AG08396 (cell line): ENCODE measurements at regions not wholly inside any gene's neighbourhood (a gene's known extent, or its start where the extent isn't known, plus 50 kb on each side); places are given as distances from the start of the nearest gene placed in this dataset.

Experiments
- DNase-seq: peaks from one replicate; pipeline ENCODE4 v3.0.0; 2012; ENCODE audit warnings: low spot score, mixed read lengths

DNA sequence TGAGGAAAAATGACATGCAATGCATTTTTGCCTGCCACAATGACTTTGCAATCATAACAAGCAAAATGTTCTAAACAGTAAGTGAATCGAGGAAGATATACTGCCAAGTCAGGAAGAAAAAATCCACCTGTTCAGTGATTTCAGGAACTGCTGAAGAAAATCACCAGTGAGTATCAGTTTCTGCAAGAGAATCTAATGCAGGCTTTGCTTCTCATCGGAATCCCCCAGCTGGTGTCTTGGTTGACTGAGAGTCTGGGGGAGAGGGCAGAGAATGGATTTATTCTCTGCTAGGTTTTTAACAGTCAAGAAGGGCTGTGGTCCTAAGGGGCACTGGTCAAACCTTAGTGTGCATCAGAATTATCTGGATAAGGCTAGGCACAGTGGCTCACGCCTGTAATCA is 363.4 kb downstream of the CDH26 start:
- DNase-seq: no peak

DNA sequence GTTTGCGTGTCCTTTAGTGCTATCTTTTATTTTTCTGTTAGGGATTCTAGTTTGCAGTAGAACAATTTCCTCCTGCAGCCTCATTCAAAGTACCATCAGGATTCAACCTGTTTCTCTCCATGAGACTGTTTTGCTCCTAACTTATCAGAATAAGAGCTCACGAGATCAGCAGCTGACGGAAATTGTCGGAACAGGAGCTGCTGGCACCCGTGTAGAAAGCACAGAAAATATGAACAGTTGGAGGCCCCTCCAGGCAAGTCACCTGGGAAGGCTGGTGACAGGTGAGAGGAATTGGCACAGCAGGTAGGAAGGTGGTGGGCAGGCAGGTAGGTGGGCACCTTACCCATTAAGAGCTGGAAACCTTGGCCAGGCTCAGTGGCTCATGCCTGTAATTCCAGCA is 368.6 kb downstream of the CDH26 start:
- DNase-seq: no peak

DNA sequence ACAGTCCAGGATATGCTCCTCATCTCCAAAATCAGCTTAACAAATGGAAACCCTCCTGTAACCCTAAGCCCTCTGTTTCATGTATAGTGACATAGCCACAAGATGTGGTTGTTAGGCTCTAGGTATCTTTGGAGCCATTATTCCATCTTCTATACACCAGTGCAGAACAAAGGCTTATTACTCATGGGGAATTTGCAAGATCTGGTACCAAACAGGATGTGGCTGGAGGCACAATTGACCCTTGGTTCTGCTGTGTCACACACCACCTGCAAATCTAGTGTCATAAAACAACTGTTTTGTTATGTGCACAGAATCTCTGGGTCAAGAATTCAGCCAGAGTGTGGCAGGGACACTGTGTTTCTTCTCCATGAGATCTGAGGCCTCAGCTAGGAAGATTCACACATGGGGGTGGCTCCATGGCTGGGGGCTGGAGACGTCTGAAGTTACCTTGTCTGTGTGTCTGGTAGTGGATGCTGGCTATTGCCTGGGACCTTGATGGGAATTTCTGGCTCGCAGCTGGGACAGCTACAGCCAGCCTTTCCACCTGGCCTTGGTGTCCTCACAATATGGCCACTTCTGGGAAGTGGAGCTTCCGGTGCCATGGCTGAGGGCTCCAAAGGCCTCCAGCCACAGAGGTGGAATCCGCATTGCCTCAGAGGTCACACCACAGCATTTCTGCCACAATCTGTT is 369.9 kb downstream of the CDH26 start:
- DNase-seq: no peak

DNA sequence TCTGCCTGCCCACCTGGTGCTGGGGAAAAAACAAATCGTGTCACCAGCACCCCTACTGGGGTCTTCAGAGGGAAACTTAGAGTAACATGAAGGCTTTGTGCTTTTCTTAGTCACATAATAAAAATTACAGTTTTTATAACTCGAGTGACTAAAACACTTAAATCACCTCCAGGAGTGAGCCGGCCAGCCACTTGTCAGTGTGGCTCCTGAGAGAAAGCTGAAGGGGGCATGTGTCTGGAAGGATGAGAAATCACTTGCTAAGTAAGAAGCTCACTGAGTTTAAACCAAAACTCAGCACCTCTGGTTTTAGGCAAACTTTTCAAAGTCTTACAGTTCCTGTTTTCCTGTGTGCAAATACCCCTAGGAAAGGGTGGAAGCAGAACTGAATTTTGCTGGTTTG is 372.2 kb downstream of the CDH26 start:
- no peak for DNase-seq

- no peak for DNase-seq
Measured at GRCh38 chr20:60331688-60332300, 373.6 kb downstream of the CDH26 start.

GRCh38 chr20:60332523-60332922 is 374.3 kb downstream of the CDH26 start:
- no peak for DNase-seq

DNA sequence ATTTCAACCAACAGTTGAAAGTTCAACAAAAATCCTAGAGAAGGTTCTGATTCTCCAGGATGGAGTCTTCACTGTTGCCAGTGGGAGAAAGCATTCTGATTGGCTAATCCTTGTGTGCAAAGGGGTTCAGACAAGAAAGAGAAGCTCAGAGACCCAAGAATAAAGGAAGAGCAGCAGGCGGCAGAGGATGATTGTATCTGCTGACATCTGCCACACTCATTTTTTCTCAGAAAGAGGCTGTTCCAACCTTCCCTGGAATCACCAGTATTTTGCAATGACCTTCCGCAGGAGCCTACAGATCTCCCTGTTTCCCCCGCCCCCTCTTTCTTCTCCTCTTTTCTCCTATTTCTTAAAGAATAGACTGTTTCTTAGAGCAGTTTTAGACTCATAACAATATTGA is 376.7 kb downstream of the CDH26 start:
- no peak for DNase-seq

- DNase-seq: no peak
Measured at GRCh38 chr20:60338556-60338955, 380.3 kb downstream of the CDH26 start.

GRCh38 chr20:60339738-60340137 is 381.5 kb downstream of the CDH26 start:
- no peak for DNase-seq

GRCh38 chr20:60340232-60340631 is 382.0 kb downstream of the CDH26 start:
- DNase-seq: no peak

DNA sequence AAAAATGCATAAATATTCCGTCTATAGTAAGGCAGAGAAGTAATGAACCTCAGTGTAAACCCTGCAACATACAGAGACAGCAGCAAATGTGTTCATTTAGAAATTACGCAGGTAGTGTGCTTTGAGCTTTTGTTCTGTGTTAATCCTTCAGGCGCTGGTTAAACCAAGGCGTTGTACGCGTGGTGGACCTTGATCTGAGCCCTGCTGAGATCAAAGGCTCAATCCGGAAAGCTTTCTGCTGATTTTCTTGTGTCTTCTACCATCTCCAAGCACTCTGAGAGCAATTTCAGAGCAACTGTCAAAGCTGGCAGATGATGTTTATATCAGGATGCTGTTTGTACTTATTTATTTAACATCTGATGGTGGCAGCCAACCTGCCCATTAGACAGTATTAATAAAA is 382.8 kb downstream of the CDH26 start:
- DNase-seq: no peak

- DNase-seq: no peak
Measured at GRCh38 chr20:60345106-60345505, 386.9 kb downstream of the CDH26 start.

DNA sequence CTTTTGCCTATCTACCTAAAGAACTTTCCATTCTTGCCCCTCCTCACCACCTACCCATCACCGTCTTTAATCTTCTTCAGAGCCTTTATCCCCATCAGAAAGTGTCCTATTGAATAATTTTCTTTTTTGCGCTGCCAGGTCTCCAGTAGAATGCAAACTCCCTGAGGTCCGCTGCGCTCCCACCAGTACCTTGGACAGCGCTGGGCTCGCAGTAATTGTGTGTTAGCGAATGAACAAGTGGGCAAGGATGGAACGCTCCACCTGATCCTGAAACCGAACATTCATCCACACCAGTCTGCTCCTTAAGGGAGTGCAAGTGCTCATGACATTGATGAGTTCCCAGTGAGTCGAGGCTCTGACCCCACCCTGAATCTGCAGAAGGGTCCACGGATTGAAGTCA is 391.2 kb downstream of the CDH26 start:
- DNase-seq: no peak

DNA sequence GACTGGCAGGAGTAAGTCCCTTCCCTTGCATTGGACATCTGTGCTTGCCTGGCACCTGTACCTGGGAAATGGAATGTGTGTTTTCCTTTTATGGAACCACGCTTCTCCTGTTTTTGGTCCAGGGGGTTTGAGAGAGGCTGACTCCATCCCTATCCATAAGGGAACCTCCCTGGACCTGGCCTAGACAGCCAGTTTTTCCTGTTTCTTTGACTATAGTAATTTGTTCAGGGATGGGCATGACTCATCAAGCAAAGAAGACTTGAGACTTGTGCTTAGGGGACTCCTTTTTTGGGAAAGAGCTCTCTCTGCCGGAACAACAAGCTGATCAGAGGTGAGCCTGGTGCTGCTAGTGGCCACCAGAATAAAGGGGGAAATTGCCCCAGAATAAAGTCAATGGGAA is 393.8 kb downstream of the CDH26 start:
- no peak for DNase-seq

DNA sequence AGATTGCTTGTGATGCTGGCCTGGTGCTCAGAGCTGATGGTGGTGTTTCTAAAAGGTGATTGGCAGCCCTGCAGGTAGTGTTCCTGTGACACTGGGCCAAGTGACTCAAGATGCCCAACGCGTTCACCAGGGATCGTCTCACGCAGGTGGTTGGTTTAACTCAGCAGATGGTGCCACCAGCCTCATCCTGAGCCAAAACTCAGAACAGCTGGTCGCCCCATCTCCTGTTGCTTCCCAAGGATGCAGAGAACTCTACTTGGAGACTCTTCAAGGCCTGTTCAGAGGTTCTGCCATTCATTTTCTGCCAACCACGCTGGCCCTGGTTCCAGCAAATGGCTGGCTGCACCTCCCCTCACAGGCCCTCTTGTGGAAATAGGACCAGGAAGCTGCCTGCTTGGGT is 394.4 kb downstream of the CDH26 start:
- DNase-seq: no peak

GRCh38 chr20:60354024-60354580 is 395.9 kb downstream of the CDH26 start:
- no peak for DNase-seq

DNA sequence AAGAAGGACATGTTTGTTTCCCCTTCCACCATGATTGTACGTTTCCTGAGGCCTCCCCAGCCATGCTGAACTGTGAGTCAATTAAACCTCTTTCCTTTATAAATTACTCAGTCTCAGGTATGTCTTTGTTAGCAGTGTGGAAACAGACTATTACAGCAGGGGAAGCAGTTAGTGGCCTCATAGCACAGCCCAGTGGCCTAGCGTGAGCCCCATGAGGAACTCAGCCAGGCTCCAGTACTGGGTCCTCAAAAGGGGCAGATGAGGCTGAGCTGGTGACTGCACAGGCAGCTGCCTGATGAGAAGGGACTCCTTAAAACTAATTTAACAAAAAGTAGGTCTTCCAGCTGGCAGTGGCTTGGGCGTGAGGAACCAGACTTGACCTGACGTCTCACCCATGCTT is 399.9 kb downstream of the CDH26 start:
- DNase-seq: no peak

- DNase-seq: no peak
Measured at GRCh38 chr20:60359010-60359409, 400.8 kb downstream of the CDH26 start.

DNA sequence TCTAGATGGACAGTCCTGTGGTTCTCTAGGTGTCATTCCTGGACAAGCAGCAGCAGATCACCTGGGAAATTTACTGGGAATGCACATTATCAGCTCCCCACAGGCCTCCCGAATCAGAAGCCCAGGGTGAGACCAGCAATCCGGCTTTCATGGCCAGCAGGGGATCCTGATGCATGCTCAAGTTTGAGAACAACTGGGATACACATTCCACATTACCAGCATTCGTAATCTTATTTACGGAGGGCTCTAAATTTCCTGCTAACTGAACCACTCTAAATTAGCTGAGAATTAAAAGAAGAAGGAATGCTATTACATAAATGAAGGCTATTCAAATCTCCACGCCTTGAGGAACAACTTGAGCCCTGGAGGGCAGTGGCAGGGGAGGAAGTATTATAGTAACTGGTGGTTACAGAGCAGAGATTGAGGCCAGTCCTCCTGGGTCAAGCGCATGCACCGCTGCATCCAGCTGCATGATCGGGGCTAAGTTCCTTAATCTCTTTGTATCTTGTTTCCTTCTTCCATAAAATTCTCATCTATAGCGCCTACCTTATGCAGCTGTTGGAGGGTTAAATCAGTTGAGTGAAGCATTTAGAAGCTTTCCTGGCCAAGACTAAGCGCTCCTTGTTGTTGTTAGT is 403.7 kb downstream of the CDH26 start:
- DNase-seq: no peak

- DNase-seq: no peak
Measured at GRCh38 chr20:60362531-60362930, 404.3 kb downstream of the CDH26 start.

- no peak for DNase-seq
Measured at GRCh38 chr20:60363698-60364097, 405.5 kb downstream of the CDH26 start.

DNA sequence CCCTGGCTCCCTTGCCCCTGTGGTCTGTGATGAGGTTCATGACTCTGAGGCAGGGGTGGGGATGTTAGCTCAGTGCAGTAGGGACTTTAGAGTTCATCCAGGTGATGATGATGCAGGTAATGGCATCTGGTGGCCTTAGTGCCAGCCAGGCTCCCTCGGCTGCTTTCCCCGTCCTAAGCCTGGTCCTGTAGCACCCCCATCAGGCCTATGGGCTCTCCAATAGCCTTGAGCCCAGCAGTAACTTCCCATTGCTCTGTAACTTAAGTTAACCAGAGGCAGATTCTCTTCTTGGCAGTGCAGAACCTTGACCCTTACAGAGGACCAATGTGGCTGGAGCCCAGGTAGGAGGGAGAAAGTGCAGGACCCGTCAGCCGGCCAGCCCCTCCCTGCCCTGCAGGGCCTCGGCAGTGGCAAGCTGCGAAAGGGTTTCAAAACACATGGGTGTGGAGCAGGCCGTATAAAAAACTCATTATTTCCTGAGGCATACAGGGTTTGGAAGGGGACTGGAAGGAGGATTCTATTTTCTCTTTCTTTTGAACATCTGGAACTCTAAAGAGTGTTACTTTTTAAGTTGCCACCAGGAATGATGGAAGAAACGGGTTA is 406.9 kb downstream of the CDH26 start:
- no peak for DNase-seq

- DNase-seq: no peak
Measured at GRCh38 chr20:60365882-60366281, 407.7 kb downstream of the CDH26 start.
